Activated B cell treated with CpG ODN at 0.5 μM for 24 hours (primary cell): ENCODE measurements at regions not wholly inside any gene's neighbourhood (a gene's known extent, or its start where the extent isn't known, plus 50 kb on each side); places are given as distances from the start of the nearest gene placed in this dataset.

Source experiments
- ATAC-seq: fragments of 200-7000 bp; cut with Tn5 transposase; one replicate; pipeline ENCODE4 v1.10.0; 2021; ENCODE audit warnings: low read depth, mild to moderate bottlenecking, moderate library complexity
- CTCF ChIA-PET: fragments of 350-600 bp; sonication (Branson Sonifier 250); formaldehyde crosslinking; loops from one replicate; lab custom pipeline; 2021; ENCODE audit warnings: antibody characterized with exemption; lab: Charles Lee
- POLR2A ChIA-PET: fragments of 350-600 bp; sonication (Branson Sonifier 250); formaldehyde crosslinking; loops from one replicate; lab custom pipeline; 2021; ENCODE audit warnings: antibody characterized with exemption; lab: Charles Lee
- DNase-seq: peaks from one replicate; pipeline ENCODE4 v3.0.0; 2022
- H3K27ac Mint-ChIP-seq: one replicate; pipeline ENCODE4 v1.8.0; 2020; ENCODE audit warnings: mixed read lengths
- H3K27me3 Mint-ChIP-seq: one replicate; pipeline ENCODE4 v1.8.0; 2021; ENCODE audit warnings: mixed read lengths
- H3K36me3 Mint-ChIP-seq: one replicate; pipeline ENCODE4 v1.8.0; 2021; ENCODE audit warnings: low read depth, mixed read lengths
- H3K4me1 Mint-ChIP-seq: one replicate; pipeline ENCODE4 v1.8.0; 2021; ENCODE audit warnings: mixed read lengths
- H3K4me3 Mint-ChIP-seq: one replicate; pipeline ENCODE4 v1.8.0; 2020; ENCODE audit warnings: mild to moderate bottlenecking, mixed read lengths
- H3K9me3 Mint-ChIP-seq: one replicate; pipeline ENCODE4 v1.8.0; 2020; ENCODE audit warnings: mixed read lengths
- intact Hi-C: fragments of 100-400 bp; cut with micrococcal nuclease; formaldehyde crosslinking; loops from one replicate; pipeline ENCODE4 v1.15.1; 2024
- TF ChIP-seq, protein P1 (sequence below): fragments of 200-600 bp; IDR thresholded peaks from one replicate; pipeline ENCODE4 v1.8.0; 2022; ENCODE audit warnings: antibody characterized with exemption, mild to moderate bottlenecking

DNA sequence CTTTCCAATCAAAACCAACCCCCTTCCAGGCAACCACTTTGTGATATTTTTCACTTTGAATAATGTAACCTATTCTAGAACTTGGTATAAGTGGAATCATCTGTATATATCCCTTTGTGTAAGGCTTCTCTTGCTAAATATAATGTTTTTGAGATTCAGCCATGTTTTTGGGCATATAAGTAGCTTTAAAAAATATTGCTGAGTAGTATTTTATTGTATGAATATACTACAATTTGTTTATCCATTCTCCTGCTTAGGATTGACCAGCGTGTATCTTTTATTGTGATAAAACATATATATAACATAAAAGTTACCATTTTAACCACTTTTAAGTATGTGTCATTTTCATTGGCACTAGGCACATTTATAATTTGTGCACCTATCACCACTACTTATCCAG, 79.8 kb upstream of the GPR139 start:
- CTCF ChIA-PET: no interaction called here
- H3K36me3 Mint-ChIP-seq: no peaks in the 10 kb centered on the region
- DNase-seq: no peak
- no peaks in the 10 kb centered on the region for H3K4me1 Mint-ChIP-seq
- H3K9me3 Mint-ChIP-seq: peaks cover 2% of the 10 kb centered on the region
- H3K27ac Mint-ChIP-seq: no peak overlapping the region
- TF ChIP-seq, protein P1, sequence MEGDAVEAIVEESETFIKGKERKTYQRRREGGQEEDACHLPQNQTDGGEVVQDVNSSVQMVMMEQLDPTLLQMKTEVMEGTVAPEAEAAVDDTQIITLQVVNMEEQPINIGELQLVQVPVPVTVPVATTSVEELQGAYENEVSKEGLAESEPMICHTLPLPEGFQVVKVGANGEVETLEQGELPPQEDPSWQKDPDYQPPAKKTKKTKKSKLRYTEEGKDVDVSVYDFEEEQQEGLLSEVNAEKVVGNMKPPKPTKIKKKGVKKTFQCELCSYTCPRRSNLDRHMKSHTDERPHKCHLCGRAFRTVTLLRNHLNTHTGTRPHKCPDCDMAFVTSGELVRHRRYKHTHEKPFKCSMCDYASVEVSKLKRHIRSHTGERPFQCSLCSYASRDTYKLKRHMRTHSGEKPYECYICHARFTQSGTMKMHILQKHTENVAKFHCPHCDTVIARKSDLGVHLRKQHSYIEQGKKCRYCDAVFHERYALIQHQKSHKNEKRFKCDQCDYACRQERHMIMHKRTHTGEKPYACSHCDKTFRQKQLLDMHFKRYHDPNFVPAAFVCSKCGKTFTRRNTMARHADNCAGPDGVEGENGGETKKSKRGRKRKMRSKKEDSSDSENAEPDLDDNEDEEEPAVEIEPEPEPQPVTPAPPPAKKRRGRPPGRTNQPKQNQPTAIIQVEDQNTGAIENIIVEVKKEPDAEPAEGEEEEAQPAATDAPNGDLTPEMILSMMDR: no peak
- intact Hi-C loops: no loop called here
- H3K27me3 Mint-ChIP-seq: no peaks in the 10 kb centered on the region
- ATAC-seq: no peak
- POLR2A ChIA-PET: no interaction called here
- H3K4me3 Mint-ChIP-seq: no peak overlapping the region

DNA sequence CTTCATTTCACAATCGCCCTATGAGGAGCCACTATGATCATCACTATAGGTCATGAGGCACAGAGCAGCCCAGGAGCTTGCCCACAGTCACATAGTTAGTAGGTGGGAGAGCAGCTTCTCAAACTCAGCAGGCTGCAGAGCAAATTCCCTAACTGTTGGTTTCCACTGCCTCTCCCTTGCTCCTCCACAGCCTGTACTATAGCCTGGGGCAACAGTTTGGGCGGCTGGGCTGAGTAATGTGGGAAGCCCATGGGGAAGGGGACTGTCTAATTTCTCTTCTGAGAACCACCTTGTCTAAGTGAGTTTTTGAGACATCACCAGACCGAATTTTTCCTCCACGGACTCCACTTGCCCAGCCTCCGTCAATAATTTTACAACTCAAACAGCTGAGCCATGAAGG, 73.4 kb upstream of the GPR139 start:
- no peak overlapping the region for H3K4me3 Mint-ChIP-seq
- no peak for ATAC-seq
- H3K36me3 Mint-ChIP-seq: no peaks in the 10 kb centered on the region
- H3K9me3 Mint-ChIP-seq: peaks cover 2% of the 10 kb centered on the region
- TF ChIP-seq, protein P1: no peak
- no peaks in the 10 kb centered on the region for H3K27me3 Mint-ChIP-seq
- ChIA-PET CTCF (no interaction called here), POLR2A (no interaction called here)
- H3K4me1 Mint-ChIP-seq: no peaks in the 10 kb centered on the region
- intact Hi-C loops: no loop called here
- no peak for DNase-seq
- H3K27ac Mint-ChIP-seq: no peak overlapping the region

DNA sequence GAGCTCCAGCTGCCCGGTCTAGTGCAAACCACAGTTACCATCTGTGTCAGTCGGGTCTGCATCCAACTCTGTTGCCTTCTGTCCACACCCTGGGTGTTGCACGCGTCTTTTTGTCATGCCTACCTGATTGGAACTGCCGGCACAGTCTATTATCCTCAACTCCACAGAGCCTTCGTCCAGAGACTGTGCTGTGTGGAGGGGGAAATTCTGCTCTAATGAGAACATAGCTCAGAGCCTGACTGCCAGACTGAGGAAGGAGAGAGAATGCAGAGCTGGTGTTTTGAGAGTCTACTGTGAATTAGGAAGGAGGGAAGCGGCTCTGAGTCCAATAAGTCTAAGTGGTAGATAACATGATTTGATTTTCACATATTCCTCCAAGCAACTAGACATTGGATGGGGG, 68.3 kb upstream of the GPR139 start:
- intact Hi-C loops: no loop called here
- POLR2A ChIA-PET: no interaction called here

DNA sequence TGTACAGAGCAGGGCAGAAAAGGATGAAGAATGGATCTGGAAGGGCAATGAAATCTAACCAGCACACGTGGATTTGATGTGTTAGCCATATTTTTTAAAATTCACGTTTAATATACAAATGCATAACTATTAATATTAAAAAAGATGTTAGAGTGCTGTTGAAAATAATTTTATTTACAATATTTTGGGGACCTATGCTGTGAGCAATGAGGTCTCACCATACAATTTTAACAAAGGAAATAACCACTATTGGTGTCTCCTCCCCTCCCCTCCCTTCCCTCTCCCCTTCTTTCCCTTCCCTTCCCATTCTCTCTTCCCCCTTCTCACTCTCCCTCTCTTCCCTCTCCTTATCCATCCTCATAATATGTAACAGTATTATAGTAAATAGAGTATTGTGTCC, 64.2 kb upstream of the GPR139 start:
- H3K27me3 Mint-ChIP-seq: no peaks in the 10 kb centered on the region
- CTCF ChIA-PET: no interaction called here

More for the DNA sequence above, 68.3 kb upstream of the GPR139 start:
- H3K9me3 Mint-ChIP-seq: peaks cover 2% of the 10 kb centered on the region
- no peaks in the 10 kb centered on the region for H3K4me1 Mint-ChIP-seq
- no peaks in the 10 kb centered on the region for H3K27me3 Mint-ChIP-seq
- DNase-seq: no peak
- TF ChIP-seq, protein P1: no peak
- CTCF ChIA-PET: no interaction called here
- no peak overlapping the region for H3K4me3 Mint-ChIP-seq
- no peak overlapping the region for H3K27ac Mint-ChIP-seq
- no peaks in the 10 kb centered on the region for H3K36me3 Mint-ChIP-seq
- no peak for ATAC-seq

DNA sequence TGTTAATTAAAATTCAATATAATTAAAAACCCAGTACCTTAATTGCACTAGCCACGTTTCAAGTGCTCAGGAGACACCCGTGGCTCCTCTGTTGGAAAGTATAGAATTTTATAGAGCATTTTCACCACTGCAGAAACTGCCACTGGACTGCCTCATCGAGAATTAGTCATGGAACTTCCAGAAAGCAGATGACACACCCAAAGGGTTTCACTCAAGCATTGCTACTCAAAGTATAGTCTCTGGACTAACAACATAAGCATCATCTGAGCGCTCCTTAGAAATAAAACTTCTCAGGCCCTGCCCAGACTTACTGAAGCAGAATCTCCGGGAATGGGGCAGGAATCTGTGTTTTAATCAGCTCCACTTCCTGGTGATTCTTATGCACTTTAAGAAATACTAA, 63.5 kb upstream of the GPR139 start:
- Mint-ChIP-seq H3K27ac (no peak overlapping the region), H3K27me3 (no peaks in the 10 kb centered on the region), H3K4me3 (no peak overlapping the region), H3K36me3 (no peaks in the 10 kb centered on the region), H3K4me1 (no peaks in the 10 kb centered on the region), H3K9me3 (peaks cover 2% of the 10 kb centered on the region)
- CTCF ChIA-PET: no interaction called here
- ATAC-seq (no peak), DNase-seq (no peak)
- intact Hi-C loops: no loop called here
- POLR2A ChIA-PET: no interaction called here
- TF ChIP-seq, protein P1: no peak

More for the DNA sequence above, 64.2 kb upstream of the GPR139 start:
- ATAC-seq (no peak), DNase-seq (no peak)
- Mint-ChIP-seq H3K36me3 (no peaks in the 10 kb centered on the region), H3K27ac (no peak overlapping the region), H3K4me1 (no peaks in the 10 kb centered on the region), H3K4me3 (no peak overlapping the region), H3K9me3 (no peaks in the 10 kb centered on the region)
- intact Hi-C loops: no loop called here
- POLR2A ChIA-PET: no interaction called here
- TF ChIP-seq, protein P1: no peak
